Activated CD4-positive, alpha-beta T cell treated with anti-CD3 and anti-CD28 coated beads, Interleukin-2, Interleukin-4, amounts not matched to agents 100 ng/mL and 50 ng/mL, durations not matched to agents 16 hours and 8 hours (primary cell): ENCODE measurements at regions not wholly inside any gene's neighbourhood (a gene's known extent, or its start where the extent isn't known, plus 50 kb on each side); places are given as distances from the start of the nearest gene placed in this dataset.
"Not testable (repeated sequence)": the region's sequence is repeated elsewhere in the genome, so short reads cannot be mapped to it uniquely, and the experiment has no call there.

Experiments
- DNase-seq: peaks from one replicate; pipeline ENCODE4 v3.0.0-alpha.2; 2020; ENCODE audit warnings: low spot score

DNA sequence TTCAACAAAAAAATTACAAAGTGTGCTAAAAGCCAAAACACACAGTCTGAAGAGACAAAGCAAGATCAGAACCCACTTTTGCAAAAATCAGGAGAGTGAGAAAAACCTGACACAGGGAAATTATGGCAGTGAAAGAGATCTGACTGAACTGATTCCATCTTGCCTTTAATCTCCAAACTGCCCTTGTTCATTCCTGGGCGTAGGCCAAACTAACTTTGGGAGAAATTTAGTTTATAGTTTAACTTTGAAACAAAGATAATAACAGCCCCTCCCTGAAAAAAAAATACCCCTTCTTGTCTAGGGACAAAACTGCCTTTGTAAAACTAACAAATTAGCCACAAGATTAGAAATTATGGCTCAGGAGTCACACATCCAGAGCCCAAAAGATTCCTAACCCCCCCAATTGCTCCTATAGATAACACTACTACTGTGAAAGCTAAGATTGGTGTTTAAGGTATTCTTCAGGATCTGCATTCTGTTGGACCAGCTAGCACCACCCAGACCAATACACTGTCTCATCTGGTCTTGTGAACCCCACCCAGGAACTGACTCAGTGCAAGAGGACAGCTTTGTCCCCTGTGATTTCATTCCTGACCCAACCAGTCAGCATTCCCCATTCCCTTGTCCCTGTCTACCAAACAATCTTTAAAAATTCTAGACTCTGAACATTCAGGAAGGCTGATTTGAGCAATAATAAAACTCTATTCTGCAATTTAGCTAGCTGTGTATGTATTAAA is 226.1 kb upstream of the SH3BP4 start:
- no peak for DNase-seq

DNA sequence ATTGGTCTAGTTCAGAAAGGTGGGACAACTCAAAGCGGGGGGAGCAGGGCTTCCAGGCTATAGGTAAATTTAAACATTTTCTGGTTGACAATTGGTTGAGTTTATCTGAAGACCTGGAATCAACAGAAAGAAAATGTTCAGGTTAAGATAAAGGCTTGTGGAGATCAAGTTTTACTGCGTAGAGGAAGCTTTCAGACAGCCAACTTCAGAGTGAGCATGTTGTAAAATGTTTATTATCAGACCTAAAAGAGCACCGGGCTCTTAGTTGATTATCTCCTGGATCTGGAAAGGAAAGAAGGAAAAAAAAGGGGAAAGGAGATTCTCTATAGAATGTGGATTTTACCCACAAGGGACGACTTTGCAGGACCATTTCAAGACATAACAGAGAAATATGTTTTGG is 227.0 kb upstream of the SH3BP4 start:
- DNase-seq = no peak

DNA sequence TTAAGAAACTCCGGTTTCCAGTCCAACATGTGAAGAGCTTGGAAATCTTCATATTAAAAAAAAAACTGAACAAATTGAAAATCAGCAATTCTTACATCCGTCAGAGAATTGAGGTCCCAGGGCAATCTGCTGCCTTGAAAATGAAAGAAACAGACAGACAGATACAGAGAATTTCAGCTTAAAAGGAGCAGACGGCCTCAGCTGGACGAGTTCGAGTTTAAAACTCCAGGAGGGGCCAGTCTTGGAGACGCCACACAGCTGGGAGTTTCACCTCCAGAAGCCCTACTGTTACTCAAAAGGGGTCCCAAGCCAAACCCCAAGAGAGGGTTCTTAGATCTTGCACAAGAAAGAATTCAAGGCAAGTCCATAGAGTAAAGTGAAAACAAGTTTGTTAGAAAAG is 226.5 kb upstream of the ARL4C start:
- DNase-seq = no peak

GRCh38 chr2:234722176-234722575 is 225.3 kb upstream of the ARL4C start:
- DNase-seq = no peak

- DNase-seq = no peak
Measured at GRCh38 chr2:234719116-234719716, 222.3 kb upstream of the ARL4C start.

- no peak for DNase-seq
Measured at GRCh38 chr2:234716271-234716670, 219.4 kb upstream of the ARL4C start.

GRCh38 chr2:234715671-234716250 is 218.9 kb upstream of the ARL4C start:
- no peak for DNase-seq

DNA sequence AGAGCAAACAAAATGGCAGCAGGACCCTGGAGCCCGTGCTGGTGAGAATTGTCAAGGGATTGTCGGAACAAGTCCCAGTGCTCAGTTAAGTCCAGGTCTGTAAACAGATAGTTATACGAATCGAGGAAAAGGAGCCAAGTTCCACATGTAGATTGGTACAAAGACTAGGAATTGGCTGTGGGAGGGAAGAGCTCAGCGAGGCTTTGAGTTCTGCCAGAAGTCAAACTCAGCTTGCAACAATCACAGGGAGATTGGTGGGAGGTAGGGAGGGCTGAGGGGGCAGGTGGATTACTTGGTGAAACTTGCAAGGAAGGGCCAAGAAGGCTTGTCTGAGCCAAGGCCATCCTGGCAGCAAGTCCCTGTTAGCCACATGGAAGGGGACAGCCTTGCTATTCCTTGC is 217.8 kb upstream of the ARL4C start:
- DNase-seq = no peak

- DNase-seq = no peak
Measured at GRCh38 chr2:234712421-234712935, 215.6 kb upstream of the ARL4C start.

- DNase-seq = no peak
Measured at GRCh38 chr2:234711308-234711707, 214.4 kb upstream of the ARL4C start.

- no peak for DNase-seq
Measured at GRCh38 chr2:234710587-234710986, 213.7 kb upstream of the ARL4C start.

- DNase-seq = no peak
Measured at GRCh38 chr2:234710066-234710465, 213.2 kb upstream of the ARL4C start.

DNA sequence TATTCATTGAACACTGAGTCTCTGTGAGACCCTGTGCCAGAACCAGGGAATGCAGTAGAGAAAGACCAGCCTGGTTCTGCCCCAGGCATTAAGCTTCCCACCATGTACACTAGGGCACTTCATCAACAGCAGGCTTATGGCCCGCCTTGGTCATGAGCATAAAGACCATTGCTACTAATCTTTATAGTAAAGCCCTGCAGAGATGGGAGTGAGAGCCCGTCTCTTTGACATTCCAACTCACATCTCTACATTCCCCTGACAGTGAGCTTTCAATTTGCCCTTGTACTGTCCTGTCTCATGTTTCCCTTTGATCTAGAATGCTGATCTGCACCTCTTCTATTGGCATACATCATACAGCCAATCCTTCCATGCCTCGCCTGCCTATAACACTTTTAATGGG is 211.8 kb upstream of the ARL4C start:
- DNase-seq = no peak

DNA sequence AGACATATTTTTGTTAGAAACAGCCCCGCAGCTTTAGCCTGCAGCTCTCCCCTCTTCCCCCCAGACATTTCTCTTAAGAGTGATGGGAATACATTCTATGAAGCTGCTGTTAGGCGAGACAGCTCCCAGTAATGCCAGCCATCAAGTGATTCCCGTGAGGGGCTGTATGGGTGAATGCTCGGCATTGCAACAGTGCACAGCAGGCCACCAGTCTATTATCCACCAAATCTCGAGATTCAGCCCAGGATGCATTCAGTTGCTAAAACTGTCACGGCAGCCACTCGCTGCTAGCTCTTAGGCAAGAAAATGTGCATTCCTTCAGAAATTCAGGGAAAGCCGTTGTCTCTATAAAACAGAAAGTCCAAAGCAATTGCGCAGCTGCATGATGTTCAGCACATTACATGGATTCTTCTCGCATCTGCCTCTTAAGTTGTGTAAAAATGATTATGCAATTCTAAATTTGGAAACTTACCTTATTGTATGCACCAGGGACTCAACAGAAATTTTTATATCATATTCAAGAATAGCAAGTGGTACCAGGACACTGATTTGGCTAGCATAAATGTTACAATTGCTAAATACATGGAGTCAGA is 211.3 kb upstream of the ARL4C start:
- DNase-seq = no peak

- DNase-seq = no peak
Measured at GRCh38 chr2:234706086-234706485, 209.2 kb upstream of the ARL4C start.

DNA sequence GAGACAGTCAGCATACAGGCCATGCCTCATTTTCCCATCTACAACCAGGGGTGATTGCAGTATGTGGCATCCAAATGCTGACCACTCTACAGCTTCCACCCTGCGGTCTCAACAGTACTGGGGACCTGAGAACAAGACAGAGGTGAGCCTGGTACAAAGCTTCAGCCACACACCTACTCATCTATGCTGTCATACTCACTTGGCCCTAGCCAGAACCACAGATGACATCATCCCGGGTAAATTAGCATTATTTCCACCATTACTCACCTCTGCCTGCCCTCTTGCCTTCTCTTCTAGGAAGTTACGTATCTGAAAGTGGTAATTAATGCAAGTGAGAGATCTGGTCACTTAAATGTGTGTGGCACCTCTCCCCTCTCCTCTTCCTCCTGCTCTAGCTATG is 208.2 kb upstream of the ARL4C start:
- no peak for DNase-seq

GRCh38 chr2:234703258-234703657 is 206.4 kb upstream of the ARL4C start:
- DNase-seq = no peak

DNA sequence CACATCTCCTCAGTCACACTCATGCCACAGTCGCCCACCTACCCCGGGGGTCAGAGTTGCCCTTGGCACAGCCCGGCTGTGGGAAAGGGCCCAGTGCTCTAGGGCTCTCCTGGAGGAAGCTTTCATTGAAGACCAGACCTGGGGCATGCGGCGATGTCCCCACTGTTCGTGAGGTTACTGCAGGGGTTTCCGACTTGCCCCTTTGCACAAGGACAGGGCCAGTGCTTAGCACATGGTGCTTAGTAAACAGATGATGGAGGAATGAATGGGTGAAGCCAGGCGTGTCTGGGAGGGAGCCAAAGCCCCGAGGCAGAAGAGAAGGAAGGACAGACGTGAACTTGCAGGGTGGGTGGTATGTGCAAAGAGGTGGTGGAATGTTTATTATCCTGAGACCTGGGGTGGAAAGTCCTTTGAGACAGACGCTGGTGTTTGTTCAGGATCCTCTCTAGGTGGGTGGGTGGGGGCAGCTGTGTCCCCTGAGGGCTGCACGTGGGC is 205.9 kb upstream of the ARL4C start:
- DNase-seq = no peak

GRCh38 chr2:234701841-234702240 is 205.0 kb upstream of the ARL4C start:
- DNase-seq = no peak

DNA sequence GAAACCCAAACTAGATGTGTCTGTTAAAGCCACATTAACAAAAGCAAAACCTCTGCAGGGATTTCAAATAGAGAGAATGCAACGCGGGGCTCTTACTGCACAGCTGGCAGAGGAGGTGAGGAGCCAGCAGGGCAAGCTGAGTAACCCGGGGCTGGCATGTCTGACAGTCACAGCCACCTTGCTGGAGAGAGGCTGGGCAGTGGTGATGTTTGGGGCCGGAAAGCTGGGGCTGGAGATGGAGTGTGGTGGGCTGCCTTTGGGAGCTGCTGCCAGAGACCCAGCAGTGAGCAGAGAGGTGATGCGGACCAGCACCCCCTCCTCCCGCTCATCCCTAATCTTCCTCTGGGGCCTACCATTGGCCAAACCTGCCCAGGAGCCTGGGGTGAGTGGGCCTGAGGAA is 204.5 kb upstream of the ARL4C start:
- DNase-seq = no peak

- DNase-seq = no peak
Measured at GRCh38 chr2:234699456-234699855, 202.6 kb upstream of the ARL4C start.

DNA sequence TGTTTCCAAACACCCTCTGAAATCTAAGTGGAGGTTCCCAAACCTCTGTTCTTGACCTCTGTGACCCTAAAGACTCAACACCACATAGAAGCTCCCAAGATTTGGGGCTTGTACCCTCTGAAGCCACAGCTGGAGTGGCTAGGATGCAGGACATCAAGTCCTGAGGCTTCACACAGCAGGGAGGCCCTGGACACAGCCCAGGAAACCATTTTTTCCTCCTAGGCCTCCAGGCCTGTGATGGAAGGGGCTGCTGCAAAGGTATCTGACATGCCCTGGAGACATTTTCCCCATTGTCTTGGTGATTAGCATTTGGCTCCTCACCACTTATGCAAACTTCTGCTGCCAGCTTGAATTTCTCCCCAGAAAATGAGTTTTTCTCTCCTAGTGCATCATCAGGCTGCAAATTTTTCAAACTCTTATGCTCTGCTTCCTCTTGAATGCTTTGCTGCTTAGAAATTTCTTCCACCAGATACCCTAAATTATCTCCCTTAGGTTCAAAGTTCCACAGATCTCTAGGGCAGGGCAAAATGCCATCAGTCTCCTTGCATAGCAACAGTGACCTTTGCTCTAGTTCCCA is 200.5 kb upstream of the ARL4C start:
- DNase-seq = not testable (repeated sequence)

GRCh38 chr2:234695981-234696380 is 199.1 kb upstream of the ARL4C start:
- no peak for DNase-seq
